Liver (tissue), 8 donors: ENCODE measurements at regions not wholly inside any gene's neighbourhood (a gene's known extent, or its start where the extent isn't known, plus 50 kb on each side); places are given as distances from the start of the nearest gene placed in this dataset.

Experiments used
- DNase-seq: peaks from one replicate; pipeline ENCODE4 v3.0.0-alpha.2; 2017; ENCODE audit warnings: low spot score
- H3K27ac ChIP-seq, 2 donors: one replicate each; pipeline ENCODE4 v1.7.0; 2013; ENCODE audit warnings: inconsistent platforms in 2 of 2, low read length in 2 of 2, control low read depth in 1 of 2, low read depth in 1 of 2, mild to moderate bottlenecking in 1 of 2
- H3K27me3 ChIP-seq, 4 donors: one replicate each; pipeline versions ENCODE4 v1.6.1 to v1.7.0; 2013; ENCODE audit warnings: low read length in 3 of 4, inconsistent platforms in 1 of 4, mild to moderate bottlenecking in 1 of 4, moderate library complexity in 1 of 4; ENCODE audit not compliant: control insufficient read depth in 4 of 4, insufficient read depth in 4 of 4
- H3K36me3 ChIP-seq, 4 donors: one replicate each; pipeline versions ENCODE4 v1.6.1 to v1.7.0; 2013; ENCODE audit warnings: low read length in 3 of 4, mild to moderate bottlenecking in 3 of 4, low read depth in 1 of 4, moderate library complexity in 1 of 4; ENCODE audit not compliant: control insufficient read depth in 4 of 4, insufficient read depth in 3 of 4
- H3K4me1 ChIP-seq, 4 donors: one replicate each; pipeline versions ENCODE4 v1.6.1 to v1.7.0; 2013; ENCODE audit warnings: low read length in 3 of 4, mild to moderate bottlenecking in 3 of 4, moderate library complexity in 1 of 4; ENCODE audit not compliant: control insufficient read depth in 4 of 4, insufficient read depth in 4 of 4
- H3K4me3 ChIP-seq, 3 donors: one replicate each; pipeline versions ENCODE4 v1.6.1 to v1.7.0; 2013; ENCODE audit warnings: low read length in 3 of 3, control low read depth in 1 of 3, low read depth in 1 of 3, mild to moderate bottlenecking in 1 of 3
- H3K9ac ChIP-seq, 2 donors: one replicate each; pipeline ENCODE4 v1.7.0; 2013; ENCODE audit warnings: low read length in 2 of 2, mild to moderate bottlenecking in 2 of 2, moderate library complexity in 2 of 2, control low read depth in 1 of 2, low read depth in 1 of 2
- H3K9me3 ChIP-seq, 4 donors: one replicate each; pipeline versions ENCODE4 v1.6.1 to v1.7.0; 2013; ENCODE audit warnings: low read length in 3 of 4; ENCODE audit not compliant: control insufficient read depth in 4 of 4
- ATF3 ChIP-seq: IDR thresholded peaks from 2 replicates; pipeline ENCODE4 v1.6.1; 2016; ENCODE audit warnings: antibody characterized with exemption
- CTCF ChIP-seq: fragments of 150-350 bp; IDR thresholded peaks from 2 replicates; pipeline ENCODE4 v1.5.1; 2017; ENCODE audit warnings: improper control_type of control experiment, low read depth, low read length; ENCODE audit not compliant: missing input control
- EGR1 ChIP-seq, 2 donors: IDR thresholded peaks; 2 replicates each; pipeline ENCODE4 v1.6.1; 2016 to 2018; ENCODE audit warnings: antibody characterized with exemption in 2 of 2, low read depth in 2 of 2
- FOXA1 ChIP-seq: IDR thresholded peaks from 2 replicates; pipeline ENCODE4 v1.6.1; 2016; ENCODE audit warnings: antibody characterized with exemption
- FOXA2 ChIP-seq: IDR thresholded peaks from 2 replicates; pipeline ENCODE4 v1.6.1; 2016; ENCODE audit warnings: antibody characterized with exemption
- GABPA ChIP-seq, 2 donors: IDR thresholded peaks in 1 of 2; conservative IDR thresholded peaks in 1 of 2; 2 replicates each; pipeline ENCODE4 v1.6.1; 2016; ENCODE audit warnings: antibody characterized with exemption in 2 of 2, mild to moderate bottlenecking in 1 of 2, moderate library complexity in 1 of 2
- HNF4A ChIP-seq, 2 donors: conservative IDR thresholded peaks; 2 replicates each; pipeline ENCODE4 v1.6.1; 2016; ENCODE audit warnings: antibody characterized with exemption in 2 of 2, mild to moderate bottlenecking in 2 of 2
- HNF4G ChIP-seq: IDR thresholded peaks from 2 replicates; pipeline ENCODE4 v1.6.1; 2016; ENCODE audit warnings: antibody characterized with exemption
- JUND ChIP-seq, 2 donors: IDR thresholded peaks; 2 replicates each; pipeline ENCODE4 v1.6.1; 2016; ENCODE audit warnings: antibody characterized with exemption in 2 of 2
- NR2F2 ChIP-seq: IDR thresholded peaks from 2 replicates; pipeline ENCODE4 v1.6.1; 2016; ENCODE audit warnings: antibody characterized with exemption
- RAD21 ChIP-seq, 2 donors: IDR thresholded peaks; 2 replicates each; pipeline ENCODE4 v1.6.1; 2016; ENCODE audit warnings: antibody characterized with exemption in 2 of 2, mild to moderate bottlenecking in 2 of 2
- REST ChIP-seq: IDR thresholded peaks from 2 replicates; pipeline ENCODE4 v1.6.1; 2016; ENCODE audit warnings: antibody characterized with exemption, mild to moderate bottlenecking
- RXRA ChIP-seq, 2 donors: IDR thresholded peaks; 2 replicates each; pipeline ENCODE4 v1.6.1; 2017 to 2018; ENCODE audit warnings: antibody characterized with exemption in 2 of 2, mild to moderate bottlenecking in 1 of 2
- SP1 ChIP-seq: IDR thresholded peaks from 2 replicates; pipeline ENCODE4 v1.6.1; 2018; ENCODE audit warnings: antibody characterized with exemption, mild to moderate bottlenecking
- YY1 ChIP-seq: IDR thresholded peaks from 2 replicates; pipeline ENCODE4 v1.6.1; 2016; ENCODE audit warnings: antibody characterized with exemption, mild to moderate bottlenecking
- ZBTB33 ChIP-seq: IDR thresholded peaks from 2 replicates; pipeline ENCODE4 v1.6.1; 2016; ENCODE audit warnings: antibody characterized with exemption
- WGBS: extraction: QIAGEN DNeasy Blood & Tissue Kit; methylation state at CpG from one replicate; pipeline ENCODE4 v1.1.7; 2013; 5-methylcytosine and 5-hydroxymethylcytosine counted together
- TF ChIP-seq, protein P1 (sequence below): IDR thresholded peaks from 2 replicates; pipeline ENCODE4 v1.6.1; 2016; ENCODE audit warnings: antibody characterized with exemption
- donor health status: healthy.
- donor health status: healthy.
- donor health status: healthy.
- donor health status: healthy.
- donor health status: healthy.

DNA sequence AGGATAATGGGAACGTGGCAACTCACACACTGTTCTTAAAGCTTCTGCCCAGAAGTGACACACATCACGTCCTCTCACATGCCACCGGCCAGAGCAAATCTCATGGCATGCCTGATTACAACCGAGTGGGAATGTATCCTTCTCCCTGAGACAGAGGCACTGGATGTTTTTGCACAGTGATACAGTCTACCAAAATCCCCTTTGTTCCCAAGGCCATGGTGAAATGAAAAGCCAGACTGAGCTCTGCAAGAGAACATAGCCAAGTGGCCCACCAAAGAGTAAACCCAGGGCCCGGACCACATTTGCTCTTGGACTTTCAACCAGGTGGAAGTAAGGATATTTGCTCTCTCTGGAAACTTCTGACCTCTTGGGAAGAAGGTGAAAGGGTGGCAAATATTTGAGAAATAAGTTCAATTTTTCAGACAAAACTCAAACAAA is 186.2 kb upstream of the STT3B start:
- no peak overlapping the region for H3K27ac ChIP-seq
- no peak for DNase-seq
- peaks cover 0 to 6% (median 1%) of the 10 kb centered on the region in 4 donors for H3K9me3 ChIP-seq
- WGBS, result 69% methylated on average over 5 of the region's 5 CpGs
- no peaks in the 10 kb centered on the region for H3K36me3 ChIP-seq
- no peak overlapping the region for H3K9ac ChIP-seq
- H3K4me3 ChIP-seq, result no peak overlapping the region
- TF ChIP-seq NR2F2 (no peak), JUND (IDR thresholded peaks at IDR 0.05) (no peak), EGR1 (IDR thresholded peaks at IDR 0.05; ENCODE audit: low read depth in 2 of 2) (no peak), REST (no peak), RAD21 (IDR thresholded peaks at IDR 0.05) (no peak), RXRA (IDR thresholded peaks at IDR 0.05) (no peak), CTCF (no peak), YY1 (no peak), SP1 (no peak), FOXA1 (no peak), HNF4A (conservative IDR thresholded peaks at IDR 0.05) (no peak), ZBTB33 (no peak), ATF3 (no peak), HNF4G (no peak)
- TF ChIP-seq, protein P1, sequence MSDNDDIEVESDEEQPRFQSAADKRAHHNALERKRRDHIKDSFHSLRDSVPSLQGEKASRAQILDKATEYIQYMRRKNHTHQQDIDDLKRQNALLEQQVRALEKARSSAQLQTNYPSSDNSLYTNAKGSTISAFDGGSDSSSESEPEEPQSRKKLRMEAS, result no peak
- H3K27me3 ChIP-seq, result no peaks in the 10 kb centered on the region
- H3K4me1 ChIP-seq, result no peaks in the 10 kb centered on the region

GRCh38 chr3:31349001-31349748 is 183.6 kb upstream of the STT3B start:
- 88% methylated on average over 1 of the region's 1 CpG for WGBS
- DNase-seq, result no peak
- no peaks in the 10 kb centered on the region for H3K4me1 ChIP-seq
- no peak overlapping the region for H3K4me3 ChIP-seq
- H3K27ac ChIP-seq, result no peak overlapping the region
- H3K9ac ChIP-seq, result no peak overlapping the region
- H3K36me3 ChIP-seq, result no peaks in the 10 kb centered on the region
- no peaks in the 10 kb centered on the region for H3K27me3 ChIP-seq
- peaks cover 0 to 6% (median 1%) of the 10 kb centered on the region in 4 donors for H3K9me3 ChIP-seq
- no peak for TF ChIP-seq RXRA (IDR thresholded peaks at IDR 0.05)
- TF ChIP-seq HNF4G, result no peak
- no peak for TF ChIP-seq JUND (IDR thresholded peaks at IDR 0.05)
- TF ChIP-seq FOXA1, result no peak
- no peak for TF ChIP-seq EGR1 (IDR thresholded peaks at IDR 0.05; ENCODE audit: low read depth in 2 of 2)
- no peak for TF ChIP-seq GABPA (IDR thresholded peaks at IDR 0.05 in 1 of 2, conservative IDR thresholded peaks at IDR 0.05 in 1 of 2)
- no peak for TF ChIP-seq ZBTB33
- TF ChIP-seq SP1, result no peak
- no peak for TF ChIP-seq CTCF
- TF ChIP-seq, protein P1, result no peak
- no peak for TF ChIP-seq HNF4A (conservative IDR thresholded peaks at IDR 0.05)
- TF ChIP-seq FOXA2, result no peak
- no peak for TF ChIP-seq YY1
- TF ChIP-seq NR2F2, result no peak
- TF ChIP-seq RAD21 (IDR thresholded peaks at IDR 0.05), result no peak
